GM12892 (cell line): ENCODE measurements at regions not wholly inside any gene's neighbourhood (a gene's known extent, or its start where the extent isn't known, plus 50 kb on each side); places are given as distances from the start of the nearest gene placed in this dataset.

Source experiments
- POLR2A ChIP-seq: IDR thresholded peaks from 2 replicates; pipeline ENCODE4 v1.6.1; 2011; ENCODE audit warnings: low read depth, low read length, control low read depth
- POLR2AphosphoS5 ChIP-seq: IDR thresholded peaks from 2 replicates; pipeline ENCODE4 v1.6.1; 2011; ENCODE audit warnings: low read depth, low read length, control low read depth

- TF ChIP-seq POLR2AphosphoS5 (no peak), POLR2A (no peak)
Observed at GRCh38 chr4:138890891-138891570, 124.5 kb upstream of the NOCT start.
